ENCODE measurements at regions not wholly inside any gene's neighbourhood (a gene's known extent, or its start where the extent isn't known, plus 50 kb on each side); places are given as distances from the start of the nearest gene placed in this dataset.

- Histone ChIP-seq H3K79me2 (ENCODE audit: insufficient read depth, low read depth, low read length) (no peaks in the 10 kb centered on the region), H4K20me1 (ENCODE audit: insufficient read depth, low read length) (no peaks in the 10 kb centered on the region; the same call in 1 of the 2 replicates), H3K9me3 (ENCODE audit: low read length) (no peaks in the 10 kb centered on the region), H3K4me1 (ENCODE audit: insufficient read depth, low read length, poor library complexity, severe bottlenecking) (no peaks in the 10 kb centered on the region), H3K4me2 (ENCODE audit: low read length) (no peak overlapping the region), H3K27ac (ENCODE audit: low read depth, low read length, poor library complexity, severe bottlenecking) (no peak overlapping the region), H3K4me3 (ENCODE audit: low read depth, low read length, poor library complexity, severe bottlenecking) (no peak overlapping the region), H2AFZ (ENCODE audit: low read length) (no peak overlapping the region), H3K36me3 (ENCODE audit: insufficient read depth, low read length) (no peaks in the 10 kb centered on the region), H3K9me2 (ENCODE audit: insufficient read depth, low read length) (no peaks in the 10 kb centered on the region)
- no TSS peak for BruUV-seq (replicated peaks)
- DNase-seq (ENCODE audit: low spot score), result no peak
- POLR2A ChIA-PET, result no interaction called here
- CTCF ChIA-PET (ENCODE audit: unreplicated experiment), result no interaction called here
- TF ChIP-seq CTCF (conservative IDR thresholded peaks at IDR 0.05; ENCODE audit: low read length) (no peak), EZH2phosphoT487 (IDR thresholded peaks at IDR 0.05; ENCODE audit: borderline replicate concordance, low read depth, low read length) (no peak)
- intact Hi-C loops (cut with micrococcal nuclease; ENCODE audit: unreplicated experiment), result no loop called here
These were observed 330.2 kb downstream of the GLRX3 start for GRCh38 chr10:130466271-130466997.

- Histone ChIP-seq H2AFZ (ENCODE audit: low read length) (no peak overlapping the region), H3K27ac (ENCODE audit: low read depth, low read length, poor library complexity, severe bottlenecking) (no peak overlapping the region), H3K4me3 (ENCODE audit: low read depth, low read length, poor library complexity, severe bottlenecking) (no peak overlapping the region), H3K9me3 (ENCODE audit: low read length) (no peaks in the 10 kb centered on the region), H3K4me2 (ENCODE audit: low read length) (no peak overlapping the region), H4K20me1 (ENCODE audit: insufficient read depth, low read length) (no peaks in the 10 kb centered on the region; the same call in 1 of the 2 replicates), H3K9me2 (ENCODE audit: insufficient read depth, low read length) (no peaks in the 10 kb centered on the region), H3K79me2 (ENCODE audit: insufficient read depth, low read depth, low read length) (no peaks in the 10 kb centered on the region), H3K4me1 (ENCODE audit: insufficient read depth, low read length, poor library complexity, severe bottlenecking) (no peaks in the 10 kb centered on the region), H3K36me3 (ENCODE audit: insufficient read depth, low read length) (no peaks in the 10 kb centered on the region)
- intact Hi-C loops (cut with micrococcal nuclease; ENCODE audit: unreplicated experiment), result no loop called here
- TF ChIP-seq EZH2phosphoT487 (IDR thresholded peaks at IDR 0.05; ENCODE audit: borderline replicate concordance, low read depth, low read length), result no peak
- no TSS peak for BruUV-seq (replicated peaks)
- no peak for DNase-seq (ENCODE audit: low spot score)
- CTCF ChIA-PET (ENCODE audit: unreplicated experiment), result no interaction called here
- POLR2A ChIA-PET, result no interaction called here
These were observed 334.1 kb downstream of the GLRX3 start for GRCh38 chr10:130470286-130470685.

- H3K4me2 ChIP-seq (ENCODE audit: low read length), result no peak overlapping the region
- intact Hi-C loops (cut with micrococcal nuclease; ENCODE audit: unreplicated experiment), result no loop called here
- no TSS peak for BruUV-seq (replicated peaks)
- H2AFZ ChIP-seq (ENCODE audit: low read length), result no peak overlapping the region
- H3K9me2 ChIP-seq (ENCODE audit: insufficient read depth, low read length), result no peaks in the 10 kb centered on the region
- no peaks in the 10 kb centered on the region for H3K4me1 ChIP-seq (ENCODE audit: insufficient read depth, low read length, poor library complexity, severe bottlenecking)
- no peaks in the 10 kb centered on the region for H3K36me3 ChIP-seq (ENCODE audit: insufficient read depth, low read length)
- H3K27ac ChIP-seq (ENCODE audit: low read depth, low read length, poor library complexity, severe bottlenecking), result no peak overlapping the region
- no peaks in the 10 kb centered on the region; the same call in 1 of the 2 replicates for H4K20me1 ChIP-seq (ENCODE audit: insufficient read depth, low read length)
- no peak overlapping the region for H3K4me3 ChIP-seq (ENCODE audit: low read depth, low read length, poor library complexity, severe bottlenecking)
- no peaks in the 10 kb centered on the region for H3K9me3 ChIP-seq (ENCODE audit: low read length)
- ChIA-PET POLR2A (no interaction called here), CTCF (ENCODE audit: unreplicated experiment) (no interaction called here)
- no peak for DNase-seq (ENCODE audit: low spot score)
- no peaks in the 10 kb centered on the region for H3K79me2 ChIP-seq (ENCODE audit: insufficient read depth, low read depth, low read length)
- TF ChIP-seq EZH2phosphoT487 (IDR thresholded peaks at IDR 0.05; ENCODE audit: borderline replicate concordance, low read depth, low read length), result no peak
- TF ChIP-seq CTCF (conservative IDR thresholded peaks at IDR 0.05; ENCODE audit: low read length), result no peak
These were observed 334.8 kb downstream of the GLRX3 start for GRCh38 chr10:130470973-130471372.
